GM10248 (cell line): ENCODE measurements at regions not wholly inside any gene's neighbourhood (a gene's known extent, or its start where the extent isn't known, plus 50 kb on each side); places are given as distances from the start of the nearest gene placed in this dataset.

Source experiments
- CTCF ChIA-PET: fragments of 300-600 bp; sonication (Branson Sonifier 250); formaldehyde crosslinking; extraction: SDS; loops from one replicate; lab custom pipeline; 2021; ENCODE audit warnings: antibody characterized with exemption; lab: Yijun Ruan, JAX
- POLR2A ChIA-PET: fragments of 350-650 bp; sonication (Branson Sonifier 250); formaldehyde crosslinking; extraction: SDS; loops from one replicate; lab custom pipeline; 2020; ENCODE audit warnings: antibody characterized with exemption; lab: Yijun Ruan, JAX
- DNase-seq: peaks from one replicate; pipeline ENCODE4 v3.0.0; 2012; ENCODE audit errors: extremely low spot score
- TF ChIP-seq, protein P1 (sequence below): IDR thresholded peaks from 2 replicates; pipeline ENCODE4 v1.5.1; 2012; ENCODE audit warnings: mild to moderate bottlenecking, low read depth; ENCODE audit errors: extremely low read depth, missing control alignments, control extremely low read depth

- ChIA-PET CTCF (interaction anchor here (0.8 to 3.6 kb wide), 3 partner anchors 12 to 63 kb away, joined by 4 to 10 read pairs (median 5); no protein-coding TSS in a partner anchor), POLR2A (no interaction called here)
- DNase-seq: no peak
- TF ChIP-seq, protein P1, sequence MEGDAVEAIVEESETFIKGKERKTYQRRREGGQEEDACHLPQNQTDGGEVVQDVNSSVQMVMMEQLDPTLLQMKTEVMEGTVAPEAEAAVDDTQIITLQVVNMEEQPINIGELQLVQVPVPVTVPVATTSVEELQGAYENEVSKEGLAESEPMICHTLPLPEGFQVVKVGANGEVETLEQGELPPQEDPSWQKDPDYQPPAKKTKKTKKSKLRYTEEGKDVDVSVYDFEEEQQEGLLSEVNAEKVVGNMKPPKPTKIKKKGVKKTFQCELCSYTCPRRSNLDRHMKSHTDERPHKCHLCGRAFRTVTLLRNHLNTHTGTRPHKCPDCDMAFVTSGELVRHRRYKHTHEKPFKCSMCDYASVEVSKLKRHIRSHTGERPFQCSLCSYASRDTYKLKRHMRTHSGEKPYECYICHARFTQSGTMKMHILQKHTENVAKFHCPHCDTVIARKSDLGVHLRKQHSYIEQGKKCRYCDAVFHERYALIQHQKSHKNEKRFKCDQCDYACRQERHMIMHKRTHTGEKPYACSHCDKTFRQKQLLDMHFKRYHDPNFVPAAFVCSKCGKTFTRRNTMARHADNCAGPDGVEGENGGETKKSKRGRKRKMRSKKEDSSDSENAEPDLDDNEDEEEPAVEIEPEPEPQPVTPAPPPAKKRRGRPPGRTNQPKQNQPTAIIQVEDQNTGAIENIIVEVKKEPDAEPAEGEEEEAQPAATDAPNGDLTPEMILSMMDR: no peak
Measured at GRCh38 chr11:112524798-112525197, 264.1 kb upstream of the PLET1 start.

GRCh38 chr11:112525270-112525669, 264.6 kb upstream of the PLET1 start:
- TF ChIP-seq, protein P1: no peak
- POLR2A ChIA-PET: no interaction called here
- CTCF ChIA-PET: interaction anchor here (1.9 to 3.6 kb wide), 3 partner anchors 14 to 63 kb away, joined by 5 to 10 read pairs (median 7); no protein-coding TSS in a partner anchor
- DNase-seq: no peak

GRCh38 chr11:112525844-112526590, 265.4 kb upstream of the PLET1 start:
- DNase-seq: no peak
- POLR2A ChIA-PET: no interaction called here
- CTCF ChIA-PET: interaction anchor here (1.1 to 2.1 kb wide), 3 partner anchors 12 to 29 kb away, joined by 4 to 7 read pairs (median 5); no protein-coding TSS in a partner anchor
- TF ChIP-seq, protein P1: no peak

DNA sequence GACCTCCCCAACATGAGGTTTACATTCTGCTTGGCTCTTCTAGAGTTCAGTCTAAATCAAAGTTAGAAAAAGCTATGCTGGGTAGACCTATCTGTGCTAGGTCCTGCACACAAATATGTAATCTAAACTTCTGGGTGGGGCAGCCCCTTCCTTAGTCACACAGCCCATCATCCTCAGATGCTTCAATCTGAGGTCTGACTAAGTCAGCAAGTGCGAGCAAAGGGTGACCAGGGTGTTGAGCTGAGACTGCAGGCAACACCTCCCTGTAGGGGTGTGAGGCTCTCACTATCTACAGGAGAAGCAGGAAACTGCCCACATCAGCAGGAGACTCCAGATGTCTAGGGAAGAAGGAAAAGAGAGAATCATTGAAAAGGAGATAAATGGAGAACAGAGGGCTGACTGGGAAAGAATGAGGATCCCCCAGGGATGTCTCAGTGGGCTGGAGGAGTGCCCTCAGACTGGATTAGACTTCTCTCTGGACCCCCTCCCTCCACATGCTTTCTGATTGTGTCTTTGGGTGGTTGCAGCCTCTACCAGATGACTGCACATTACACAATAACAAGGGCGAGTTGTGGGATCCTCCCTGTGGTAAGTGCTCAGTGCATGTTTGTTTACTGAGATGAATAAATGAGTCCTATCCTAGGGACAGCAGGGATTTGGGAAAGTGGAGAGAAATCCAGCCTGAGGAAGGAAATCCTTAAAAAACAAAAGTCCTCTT, 266.2 kb upstream of the PLET1 start:
- TF ChIP-seq, protein P1: no peak
- CTCF ChIA-PET: interaction anchor here (1.1 to 1.9 kb wide), 2 partner anchors 12 to 28 kb away, joined by 4 to 7 read pairs; no protein-coding TSS in a partner anchor
- DNase-seq: no peak
- POLR2A ChIA-PET: no interaction called here

DNA sequence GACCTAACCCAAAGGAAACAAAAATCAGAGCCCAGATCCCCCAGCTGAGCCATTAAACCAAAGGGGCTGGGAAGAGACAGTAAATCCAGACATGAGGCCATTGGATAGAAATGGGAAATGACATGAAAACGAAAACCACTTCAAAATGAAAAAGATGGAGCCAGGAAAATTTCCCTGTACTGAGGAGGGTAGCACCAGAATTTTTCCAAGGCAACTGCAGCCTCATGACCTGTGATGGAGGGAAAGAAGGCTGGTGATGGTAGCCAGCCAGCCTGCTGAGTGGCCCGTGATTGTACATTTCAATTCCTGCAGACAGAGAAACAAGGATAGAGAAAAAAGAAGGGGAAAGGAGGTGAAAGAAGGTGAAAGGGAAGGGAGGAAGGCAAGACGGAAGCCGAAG, 268.4 kb upstream of the PLET1 start:
- TF ChIP-seq, protein P1: no peak
- DNase-seq: no peak
- ChIA-PET CTCF (interaction anchor here (1.1 kb wide), 1 partner anchor 9 kb away, joined by 3 read pairs; no protein-coding TSS in a partner anchor), POLR2A (no interaction called here)

DNA sequence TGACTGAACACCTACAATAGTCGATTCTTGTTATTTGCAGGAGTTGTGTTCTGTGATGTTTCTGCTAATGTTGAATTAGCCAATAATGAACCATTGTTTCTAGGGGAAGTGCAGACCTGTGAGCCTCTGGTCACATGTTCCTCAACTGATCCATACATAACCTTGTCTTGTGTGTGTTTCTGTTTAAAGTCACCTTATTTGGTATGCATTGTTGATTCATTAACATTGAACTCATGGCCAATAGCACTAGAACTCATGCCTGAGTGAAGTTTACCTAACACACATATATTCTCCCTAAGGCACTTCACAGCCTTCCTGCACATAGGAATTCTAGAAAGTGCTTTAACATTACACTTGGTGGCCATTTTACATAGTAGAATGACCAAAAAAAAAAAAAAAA, 271.8 kb upstream of the PLET1 start:
- DNase-seq: no peak
- ChIA-PET CTCF (interaction anchor here (1.1 to 1.4 kb wide), 2 partner anchors 12 to 23 kb away, joined by 3 read pairs; no protein-coding TSS in a partner anchor), POLR2A (no interaction called here)
- TF ChIP-seq, protein P1: no peak
